ENCODE measurements at regions not wholly inside any gene's neighbourhood (a gene's known extent, or its start where the extent isn't known, plus 50 kb on each side); places are given as distances from the start of the nearest gene placed in this dataset.

GRCh38 chr10:69684020-69684980 is 54.3 kb downstream of the FAM241B start:
- Histone ChIP-seq H3K27ac (ENCODE audit: insufficient read depth, low read length, poor library complexity, severe bottlenecking) (no peak overlapping the region), H3K4me1 (ENCODE audit: control insufficient read depth, insufficient read depth, low read length, poor library complexity, severe bottlenecking) (no peaks in the 10 kb centered on the region), H3K4me3 (ENCODE audit: low read depth, low read length) (no peak overlapping the region), H3K36me3 (ENCODE audit: control insufficient read depth, insufficient read depth, low read length) (no peaks in the 10 kb centered on the region), H3K27me3 (ENCODE audit: control insufficient read depth, insufficient read depth, low read length) (no peaks in the 10 kb centered on the region), H3K9me3 (ENCODE audit: control insufficient read depth in 2 of 2, low read length in 2 of 2) (no peaks in the 10 kb centered on the region)
- H3K36me3 Mint-ChIP-seq = no peaks in the 10 kb centered on the region
- DNase-seq (no peak), ATAC-seq (ENCODE audit: low read depth in 2 of 2) (no peak)
- no peaks in the 10 kb centered on the region for H3K4me1 Mint-ChIP-seq
- peaks cover 21% of the 10 kb centered on the region for H3K27me3 Mint-ChIP-seq
- H3K27ac Mint-ChIP-seq = peak overlapping the region in 1 of 3 donors; percentile 74
- no peak overlapping the region for H3K4me3 Mint-ChIP-seq
- peaks cover 0 to 4% (median 0%) of the 10 kb centered on the region in 7 donors for H3K9me3 Mint-ChIP-seq

GRCh38 chr10:69684981-69685353 is 54.9 kb downstream of the FAM241B start:
- DNase-seq (no peak), ATAC-seq (ENCODE audit: low read depth in 2 of 2) (no peak)
- H3K36me3 Mint-ChIP-seq = no peaks in the 10 kb centered on the region
- H3K27me3 Mint-ChIP-seq = peaks cover 20% of the 10 kb centered on the region
- Histone ChIP-seq H3K9me3 (ENCODE audit: control insufficient read depth in 2 of 2, low read length in 2 of 2) (no peaks in the 10 kb centered on the region), H3K36me3 (ENCODE audit: control insufficient read depth, insufficient read depth, low read length) (no peaks in the 10 kb centered on the region), H3K4me3 (ENCODE audit: low read depth, low read length) (no peak overlapping the region), H3K27ac (ENCODE audit: insufficient read depth, low read length, poor library complexity, severe bottlenecking) (no peak overlapping the region), H3K27me3 (ENCODE audit: control insufficient read depth, insufficient read depth, low read length) (no peaks in the 10 kb centered on the region), H3K4me1 (ENCODE audit: control insufficient read depth, insufficient read depth, low read length, poor library complexity, severe bottlenecking) (no peaks in the 10 kb centered on the region)
- peaks cover 0 to 4% (median 0%) of the 10 kb centered on the region in 7 donors for H3K9me3 Mint-ChIP-seq
- no peak overlapping the region for H3K27ac Mint-ChIP-seq
- H3K4me3 Mint-ChIP-seq = no peak overlapping the region
- no peaks in the 10 kb centered on the region for H3K4me1 Mint-ChIP-seq

- Mint-ChIP-seq H3K9me3 (peaks cover 0 to 4% (median 0%) of the 10 kb centered on the region in 7 donors), H3K27me3 (peaks cover 15% of the 10 kb centered on the region), H3K4me1 (no peaks in the 10 kb centered on the region), H3K36me3 (no peaks in the 10 kb centered on the region), H3K4me3 (no peak overlapping the region), H3K27ac (no peak overlapping the region)
- no peaks in the 10 kb centered on the region for H3K4me1 ChIP-seq (ENCODE audit: control insufficient read depth, insufficient read depth, low read length, poor library complexity, severe bottlenecking)
- DNase-seq (no peak), ATAC-seq (ENCODE audit: low read depth in 2 of 2) (no peak)
- H3K27me3 ChIP-seq (ENCODE audit: control insufficient read depth, insufficient read depth, low read length) = no peaks in the 10 kb centered on the region
- no peak overlapping the region for H3K4me3 ChIP-seq (ENCODE audit: low read depth, low read length)
- no peak overlapping the region for H3K27ac ChIP-seq (ENCODE audit: insufficient read depth, low read length, poor library complexity, severe bottlenecking)
- H3K36me3 ChIP-seq (ENCODE audit: control insufficient read depth, insufficient read depth, low read length) = no peaks in the 10 kb centered on the region
- H3K9me3 ChIP-seq (ENCODE audit: control insufficient read depth in 2 of 2, low read length in 2 of 2) = no peaks in the 10 kb centered on the region
Observed at GRCh38 chr10:69685426-69685801, 55.4 kb downstream of the FAM241B start.

GRCh38 chr10:69685802-69686585 is 55.9 kb downstream of the FAM241B start:
- H3K4me3 ChIP-seq (ENCODE audit: low read depth, low read length) = no peak overlapping the region
- H3K27me3 Mint-ChIP-seq = peaks cover 18% of the 10 kb centered on the region
- peaks cover 0 to 4% (median 0%) of the 10 kb centered on the region in 7 donors for H3K9me3 Mint-ChIP-seq
- no peak overlapping the region for H3K4me3 Mint-ChIP-seq
- H3K36me3 Mint-ChIP-seq = no peaks in the 10 kb centered on the region
- no peaks in the 10 kb centered on the region for H3K27me3 ChIP-seq (ENCODE audit: control insufficient read depth, insufficient read depth, low read length)
- DNase-seq (no peak), ATAC-seq (ENCODE audit: low read depth in 2 of 2) (no peak)
- no peaks in the 10 kb centered on the region for H3K4me1 ChIP-seq (ENCODE audit: control insufficient read depth, insufficient read depth, low read length, poor library complexity, severe bottlenecking)
- H3K27ac Mint-ChIP-seq = no peak overlapping the region
- no peak overlapping the region for H3K27ac ChIP-seq (ENCODE audit: insufficient read depth, low read length, poor library complexity, severe bottlenecking)
- H3K9me3 ChIP-seq (ENCODE audit: control insufficient read depth in 2 of 2, low read length in 2 of 2) = no peaks in the 10 kb centered on the region
- H3K4me1 Mint-ChIP-seq = no peaks in the 10 kb centered on the region
- H3K36me3 ChIP-seq (ENCODE audit: control insufficient read depth, insufficient read depth, low read length) = no peaks in the 10 kb centered on the region

GRCh38 chr10:69686866-69687265 is 56.8 kb downstream of the FAM241B start:
- Mint-ChIP-seq H3K36me3 (no peaks in the 10 kb centered on the region), H3K4me1 (no peaks in the 10 kb centered on the region), H3K9me3 (peaks cover 0 to 4% (median 0%) of the 10 kb centered on the region in 7 donors), H3K27ac (no peak overlapping the region), H3K27me3 (peaks cover 21% of the 10 kb centered on the region), H3K4me3 (no peak overlapping the region)
- no peak overlapping the region for H3K4me3 ChIP-seq (ENCODE audit: low read depth, low read length)
- no peaks in the 10 kb centered on the region for H3K27me3 ChIP-seq (ENCODE audit: control insufficient read depth, insufficient read depth, low read length)
- no peaks in the 10 kb centered on the region for H3K9me3 ChIP-seq (ENCODE audit: control insufficient read depth in 2 of 2, low read length in 2 of 2)
- DNase-seq = no peak
- H3K4me1 ChIP-seq (ENCODE audit: control insufficient read depth, insufficient read depth, low read length, poor library complexity, severe bottlenecking) = no peaks in the 10 kb centered on the region
- no peak for ATAC-seq (ENCODE audit: low read depth in 2 of 2)
- no peak overlapping the region for H3K27ac ChIP-seq (ENCODE audit: insufficient read depth, low read length, poor library complexity, severe bottlenecking)
- H3K36me3 ChIP-seq (ENCODE audit: control insufficient read depth, insufficient read depth, low read length) = no peaks in the 10 kb centered on the region

GRCh38 chr10:69687426-69687825 is 57.4 kb downstream of the FAM241B start:
- ATAC-seq (ENCODE audit: low read depth in 2 of 2) = no peak
- Histone ChIP-seq H3K4me3 (ENCODE audit: low read depth, low read length) (no peak overlapping the region), H3K27me3 (ENCODE audit: control insufficient read depth, insufficient read depth, low read length) (no peaks in the 10 kb centered on the region), H3K9me3 (ENCODE audit: control insufficient read depth in 2 of 2, low read length in 2 of 2) (no peaks in the 10 kb centered on the region), H3K27ac (ENCODE audit: insufficient read depth, low read length, poor library complexity, severe bottlenecking) (no peak overlapping the region), H3K36me3 (ENCODE audit: control insufficient read depth, insufficient read depth, low read length) (no peaks in the 10 kb centered on the region), H3K4me1 (ENCODE audit: control insufficient read depth, insufficient read depth, low read length, poor library complexity, severe bottlenecking) (no peaks in the 10 kb centered on the region)
- Mint-ChIP-seq H3K4me3 (no peak overlapping the region), H3K9me3 (peaks cover 0 to 4% (median 0%) of the 10 kb centered on the region in 7 donors), H3K36me3 (no peaks in the 10 kb centered on the region), H3K27me3 (peaks cover 21% of the 10 kb centered on the region), H3K4me1 (no peaks in the 10 kb centered on the region), H3K27ac (no peak overlapping the region)
- DNase-seq = no peak

GRCh38 chr10:69692267-69692666 is 62.2 kb downstream of the FAM241B start:
- Mint-ChIP-seq H3K9me3 (peaks cover 0 to 3% (median 0%) of the 10 kb centered on the region in 7 donors), H3K27ac (no peak overlapping the region), H3K4me1 (no peaks in the 10 kb centered on the region), H3K27me3 (peaks cover 11% of the 10 kb centered on the region), H3K36me3 (no peaks in the 10 kb centered on the region), H3K4me3 (no peak overlapping the region)
- DNase-seq (no peak), ATAC-seq (ENCODE audit: low read depth in 2 of 2) (no peak)
- Histone ChIP-seq H3K27ac (ENCODE audit: insufficient read depth, low read length, poor library complexity, severe bottlenecking) (no peak overlapping the region), H3K27me3 (ENCODE audit: control insufficient read depth, insufficient read depth, low read length) (no peaks in the 10 kb centered on the region), H3K4me1 (ENCODE audit: control insufficient read depth, insufficient read depth, low read length, poor library complexity, severe bottlenecking) (no peaks in the 10 kb centered on the region), H3K36me3 (ENCODE audit: control insufficient read depth, insufficient read depth, low read length) (no peaks in the 10 kb centered on the region), H3K4me3 (ENCODE audit: low read depth, low read length) (no peak overlapping the region), H3K9me3 (ENCODE audit: control insufficient read depth in 2 of 2, low read length in 2 of 2) (no peaks in the 10 kb centered on the region)
